ENCODE measurements at regions not wholly inside any gene's neighbourhood (a gene's known extent, or its start where the extent isn't known, plus 50 kb on each side); places are given as distances from the start of the nearest gene placed in this dataset.

DNA sequence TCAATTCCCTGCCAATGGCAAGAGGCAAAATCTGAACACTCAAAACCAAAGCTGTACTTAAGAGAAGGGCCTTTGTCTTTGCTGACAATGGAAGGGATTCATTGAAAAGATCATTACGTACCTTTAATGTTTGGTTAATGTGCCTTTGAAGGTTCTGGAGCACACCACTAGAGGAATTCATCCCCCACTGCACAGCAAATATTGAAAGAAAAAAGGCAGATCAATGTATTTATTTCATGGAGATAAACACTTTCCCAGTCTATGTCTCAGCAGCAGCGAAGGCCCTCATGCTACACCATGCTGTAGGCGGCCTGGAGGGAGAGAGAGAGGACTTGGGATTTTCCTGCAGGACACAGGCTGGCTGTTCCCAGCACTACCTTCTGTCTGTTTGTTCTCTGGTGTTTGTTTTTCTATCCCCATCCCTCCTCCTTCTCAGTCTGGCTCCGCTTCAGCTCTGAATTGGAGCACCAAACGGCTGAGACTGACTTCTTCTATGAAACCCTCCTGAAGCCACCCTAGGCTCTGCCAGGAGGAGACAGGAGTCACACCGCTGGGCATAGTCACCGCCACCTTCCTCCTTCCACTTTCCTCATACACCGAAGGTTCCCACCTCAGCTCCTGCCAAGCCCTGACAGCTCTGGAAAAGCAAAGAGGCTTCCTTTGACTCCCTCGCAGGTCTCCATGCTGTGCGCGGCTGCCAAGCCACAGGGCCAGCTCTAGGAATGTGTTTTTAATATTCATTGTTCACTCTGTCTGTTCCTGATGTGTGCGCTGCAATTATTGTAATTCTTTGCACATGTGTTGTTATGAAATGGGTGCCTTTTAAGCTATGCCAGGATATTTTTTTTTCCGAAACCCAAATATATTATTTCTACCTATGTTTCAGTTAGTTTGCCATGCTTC lies 301.5 kb downstream of the FZD1 start:
- TF ChIP-seq CTCF (IDR thresholded peaks at IDR 0.05; ENCODE audit: low read depth, low read length, poor library complexity, severe bottlenecking) (no peak), EZH2phosphoT487 (IDR thresholded peaks at IDR 0.05; ENCODE audit: borderline replicate concordance, low read length) (no peak)

All from DOHH2 (cell line).